Anterior cingulate cortex (tissue), 58 donors: ENCODE measurements at regions not wholly inside any gene's neighbourhood (a gene's known extent, or its start where the extent isn't known, plus 50 kb on each side); places are given as distances from the start of the nearest gene placed in this dataset.

Experiments
- DNase-seq, 58 donors: peaks; one replicate each; lab custom pipeline; 2025; lab: John Stamatoyannopoulos, UW

GRCh38 chr2:10252661-10253060 lies 50.0 kb upstream of the HPCAL1 start:
- no peak for DNase-seq
